HG02840 (cell line): ENCODE measurements at regions not wholly inside any gene's neighbourhood (a gene's known extent, or its start where the extent isn't known, plus 50 kb on each side); places are given as distances from the start of the nearest gene placed in this dataset.
"Not testable (repeated sequence)": the region's sequence is repeated elsewhere in the genome, so short reads cannot be mapped to it uniquely, and the experiment has no call there.

Experiments
- ATAC-seq: cut with Tn5 transposase; IDR thresholded peaks from one replicate; pipeline ENCODE4 v1.9.1; 2021; ENCODE audit warnings: mild to moderate bottlenecking, moderate library complexity, moderate number of reproducible peaks; ENCODE audit not compliant: unreplicated experiment, low FRiP score

DNA sequence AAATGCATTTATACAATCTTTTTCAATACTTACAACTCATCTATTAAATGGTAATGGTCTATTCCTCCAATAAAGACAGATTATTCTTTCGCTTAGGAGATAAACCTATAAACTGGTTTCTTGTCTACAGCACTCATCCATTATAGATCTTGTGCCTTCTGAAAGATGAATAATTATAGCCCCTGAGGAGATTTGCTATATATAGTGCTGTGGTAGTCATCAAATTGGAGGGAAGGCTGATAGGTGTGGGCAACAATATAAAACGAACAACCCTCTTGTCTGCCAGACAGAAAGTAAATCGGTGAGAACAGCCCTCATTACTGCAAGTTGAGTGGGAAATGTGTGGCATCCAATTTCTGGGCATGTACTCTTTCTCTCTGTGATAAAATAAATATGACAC lies 292.5 kb upstream of the CNR1 start:
- no peak for ATAC-seq

GRCh38 chr6:88456221-88456859 lies 290.2 kb upstream of the CNR1 start:
- no peak for ATAC-seq

DNA sequence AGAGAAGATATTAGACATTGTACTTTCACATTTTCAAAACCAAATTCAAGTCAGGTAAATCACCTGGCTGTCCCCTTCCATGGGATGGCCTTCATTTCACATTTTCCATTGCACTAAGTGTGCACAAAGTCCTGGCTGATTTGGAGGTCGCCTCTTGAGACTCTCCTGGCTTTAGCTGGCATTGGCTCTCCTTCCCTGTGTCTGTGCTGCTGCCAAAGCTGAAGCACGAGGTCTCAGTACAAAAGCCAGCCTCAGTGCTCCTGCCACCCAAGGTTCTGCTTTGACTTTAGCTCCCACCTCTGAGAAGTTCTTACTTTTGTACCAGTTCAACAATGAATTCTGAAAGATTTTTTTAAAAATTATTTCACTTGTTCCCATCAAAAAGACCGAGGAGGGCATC lies 289.2 kb upstream of the CNR1 start:
- ATAC-seq: no peak

DNA sequence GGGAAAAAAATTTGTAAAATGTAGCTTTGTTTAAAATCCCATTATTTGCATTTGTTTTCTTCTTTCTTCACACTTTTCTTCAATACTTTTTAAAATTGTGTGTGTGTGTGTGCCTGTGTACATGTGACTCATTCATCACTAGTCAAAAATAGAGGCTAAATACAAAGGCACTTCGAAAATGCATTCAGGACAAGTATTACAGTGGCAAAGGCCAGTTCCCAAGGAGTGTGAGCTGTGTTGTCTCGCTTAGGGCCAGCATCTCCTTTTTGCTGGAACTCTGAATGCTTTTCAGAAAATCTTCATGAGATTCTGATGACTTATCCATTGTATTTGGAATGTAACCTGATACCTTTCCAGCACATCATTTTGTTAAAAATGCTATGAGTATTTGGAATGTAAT lies 288.5 kb upstream of the CNR1 start:
- ATAC-seq: no peak

- ATAC-seq: no peak
Observed at GRCh38 chr6:88449770-88450169, 283.6 kb upstream of the CNR1 start.

DNA sequence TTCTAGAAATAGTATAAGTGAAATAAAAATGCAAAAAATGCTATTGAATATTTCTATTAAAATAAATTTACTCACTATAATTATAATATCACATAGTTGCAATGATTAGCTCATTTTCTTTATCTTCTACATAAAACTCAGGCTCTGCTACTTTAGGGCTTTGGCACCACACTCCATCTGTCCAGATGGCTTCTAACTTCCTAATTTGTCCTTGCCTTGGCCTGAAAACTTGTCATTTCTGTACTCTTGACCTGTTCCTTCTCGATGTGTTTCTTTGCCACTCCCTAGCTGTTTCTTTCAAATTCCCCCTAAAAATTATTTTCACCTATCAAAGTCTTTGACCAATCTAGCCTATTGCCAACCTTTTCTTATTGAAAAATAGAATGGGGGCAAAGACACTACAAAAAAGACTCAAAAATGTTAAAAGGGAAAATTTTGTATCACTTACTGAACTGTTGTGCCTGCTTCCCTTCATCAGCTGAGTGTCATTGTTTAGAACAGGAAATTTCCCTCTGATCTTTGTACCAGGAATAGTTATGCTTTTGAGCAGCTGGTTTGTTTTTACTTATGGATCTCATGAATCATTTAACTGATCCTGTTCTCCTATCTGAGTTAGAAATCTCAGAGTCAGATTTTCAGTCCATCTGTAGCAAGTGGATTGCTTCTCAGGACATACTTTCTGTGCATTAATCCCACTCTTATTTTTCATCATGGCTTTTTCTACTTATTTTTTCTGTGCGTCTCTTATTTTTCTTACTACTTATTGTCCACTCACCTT lies 279.2 kb upstream of the CNR1 start:
- no peak for ATAC-seq

DNA sequence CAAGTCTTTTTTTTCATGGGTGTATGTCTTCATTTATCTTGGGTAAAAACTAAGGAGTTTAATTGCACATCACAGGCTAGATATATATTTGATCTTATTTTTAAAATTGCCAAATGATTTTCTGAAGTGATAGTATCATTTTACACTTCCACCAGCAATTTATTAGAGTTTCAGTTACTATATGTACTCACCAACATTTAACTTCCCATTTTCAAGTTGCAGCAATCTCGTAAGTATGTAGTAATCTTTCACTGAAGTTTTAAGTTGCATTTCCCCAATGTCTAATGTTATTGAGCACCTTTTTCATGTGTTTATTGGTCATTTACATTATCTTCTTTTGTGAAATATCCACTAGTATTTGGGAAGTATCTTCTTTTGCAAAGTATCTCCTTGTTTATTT lies 277.4 kb upstream of the CNR1 start:
- ATAC-seq: no peak

GRCh38 chr6:88442737-88443136 lies 276.6 kb upstream of the CNR1 start:
- no peak for ATAC-seq

DNA sequence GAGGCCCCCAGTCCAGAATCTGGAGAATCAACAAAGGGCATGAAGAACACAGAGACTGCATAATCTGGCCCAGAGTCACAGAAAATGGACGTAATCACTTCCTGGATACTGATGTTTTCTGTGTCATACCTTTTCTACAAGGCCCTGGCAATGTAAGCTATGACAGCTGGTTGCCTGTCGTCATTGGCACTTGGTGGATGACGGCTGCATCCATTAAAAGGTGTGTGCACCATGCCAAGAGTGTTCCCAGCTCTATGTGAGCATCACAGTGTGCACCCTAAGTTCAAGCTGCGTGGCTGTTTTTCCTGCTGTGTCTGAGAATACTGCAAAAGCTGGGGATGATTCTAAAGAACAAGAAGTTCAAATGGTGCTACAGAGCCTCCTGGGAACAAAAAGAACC lies 275.2 kb upstream of the CNR1 start:
- no peak for ATAC-seq

GRCh38 chr6:88428068-88428467 lies 261.9 kb upstream of the CNR1 start:
- ATAC-seq: no peak

GRCh38 chr6:88426005-88426404 lies 259.9 kb upstream of the CNR1 start:
- no peak for ATAC-seq

- no peak for ATAC-seq
Observed at GRCh38 chr6:88422831-88423230, 256.7 kb upstream of the CNR1 start.

DNA sequence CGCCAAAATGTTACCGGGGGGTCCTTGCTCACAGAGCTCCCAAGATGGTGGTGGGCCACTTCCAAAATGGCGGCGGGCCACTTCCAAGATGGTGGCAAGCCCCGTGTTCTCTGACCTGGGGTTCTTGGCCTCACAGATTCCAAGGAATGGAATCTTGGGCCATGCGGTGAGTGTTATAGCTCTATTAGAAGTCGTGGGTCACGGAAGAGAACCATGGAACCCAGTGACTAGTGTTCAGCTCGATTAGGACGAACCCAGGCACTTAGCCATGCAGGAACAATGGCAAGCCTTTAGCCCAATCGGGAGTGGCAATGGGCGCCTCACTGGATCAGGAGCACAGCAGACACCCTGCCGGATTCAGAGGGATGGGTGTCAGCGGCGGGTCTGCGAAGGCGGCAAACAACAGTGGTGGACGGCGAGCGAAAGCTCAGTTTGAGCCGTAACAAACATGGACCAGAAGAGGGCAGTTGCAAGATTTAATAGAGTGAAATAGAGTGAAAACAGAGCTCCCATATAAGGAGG lies 254.9 kb upstream of the CNR1 start:
- ATAC-seq: not testable (repeated sequence)

GRCh38 chr6:88418921-88419810 lies 253.0 kb upstream of the CNR1 start:
- not testable (repeated sequence) for ATAC-seq

DNA sequence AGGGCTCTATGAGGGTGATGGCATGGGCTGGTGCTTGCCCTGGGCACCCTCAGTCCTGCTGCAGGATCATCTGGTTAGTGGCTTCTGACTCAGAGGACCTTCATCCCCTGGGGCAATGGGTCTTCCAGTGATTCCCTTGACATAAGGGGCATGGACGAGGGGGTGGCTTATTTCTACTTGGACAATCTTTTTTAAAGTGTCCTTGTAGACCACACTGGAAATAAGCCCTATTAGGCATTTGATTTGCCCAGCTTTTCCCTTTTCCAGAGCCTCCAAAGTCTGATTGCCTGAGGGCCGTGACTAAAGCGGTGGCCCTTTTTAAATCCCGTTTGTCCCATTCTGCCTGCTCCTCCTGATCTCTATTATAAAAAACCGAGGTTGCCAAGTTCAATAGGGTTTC lies 251.2 kb upstream of the CNR1 start:
- not testable (repeated sequence) for ATAC-seq

DNA sequence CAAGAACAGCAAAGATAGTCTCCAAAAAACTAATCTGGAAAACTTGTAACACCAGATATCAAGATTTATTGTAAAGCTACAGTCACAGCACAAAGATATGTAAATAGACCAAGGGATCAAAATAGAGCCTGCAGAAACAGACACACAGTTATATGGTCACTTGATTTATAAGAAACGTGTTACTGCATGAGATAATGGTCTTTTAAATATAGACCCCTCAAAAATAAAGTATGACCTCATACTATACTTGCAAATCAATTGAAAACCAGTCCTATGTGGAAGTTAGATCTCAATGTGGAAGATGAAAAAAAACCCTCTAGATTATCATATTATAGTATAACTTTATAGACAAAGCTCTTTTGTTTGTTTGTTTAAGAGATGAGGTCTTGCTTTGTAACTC lies 247.3 kb upstream of the CNR1 start:
- no peak for ATAC-seq

- not testable (repeated sequence) for ATAC-seq
Observed at GRCh38 chr6:88408355-88408754, 242.2 kb upstream of the CNR1 start.

DNA sequence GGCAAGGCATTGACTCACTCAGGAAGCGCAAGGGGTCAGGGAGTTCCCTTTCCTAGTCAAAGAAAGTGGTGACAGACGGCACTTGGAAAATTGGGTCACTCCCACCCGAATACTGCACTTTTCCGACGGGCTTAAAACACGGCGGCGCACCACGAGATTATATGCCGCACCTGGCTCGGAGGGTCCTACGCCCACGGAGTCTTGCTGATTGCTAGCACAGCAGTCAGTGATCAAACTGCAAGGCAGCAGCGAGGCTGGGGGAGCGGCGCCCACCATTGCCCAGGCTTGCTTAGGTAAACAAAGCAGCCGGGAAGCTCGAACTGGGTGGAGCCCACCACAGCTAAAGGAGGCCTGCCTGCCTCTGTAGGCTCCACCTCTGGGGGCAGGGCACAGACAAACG lies 240.5 kb upstream of the CNR1 start:
- not testable (repeated sequence) for ATAC-seq

- ATAC-seq: no peak
Observed at GRCh38 chr6:88403486-88403885, 237.3 kb upstream of the CNR1 start.

DNA sequence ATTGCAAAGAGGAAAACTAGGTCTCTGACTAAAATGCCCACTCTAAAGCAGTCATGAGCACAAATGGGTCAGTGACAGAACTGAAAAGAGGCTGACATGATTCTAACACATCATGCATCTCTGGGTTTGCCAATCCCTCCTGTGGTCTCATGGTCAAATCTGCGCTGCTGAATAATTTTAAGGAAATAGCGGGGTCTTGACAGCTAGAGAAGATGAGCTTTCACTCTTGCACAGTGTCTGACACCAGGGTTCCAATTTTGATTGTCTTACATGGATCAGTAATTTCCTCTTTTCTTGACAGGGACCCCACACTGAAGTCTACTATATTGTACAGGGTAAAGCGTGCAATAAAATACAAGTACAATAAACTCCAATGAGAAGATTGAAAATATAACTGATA lies 236.8 kb upstream of the CNR1 start:
- ATAC-seq: no peak

DNA sequence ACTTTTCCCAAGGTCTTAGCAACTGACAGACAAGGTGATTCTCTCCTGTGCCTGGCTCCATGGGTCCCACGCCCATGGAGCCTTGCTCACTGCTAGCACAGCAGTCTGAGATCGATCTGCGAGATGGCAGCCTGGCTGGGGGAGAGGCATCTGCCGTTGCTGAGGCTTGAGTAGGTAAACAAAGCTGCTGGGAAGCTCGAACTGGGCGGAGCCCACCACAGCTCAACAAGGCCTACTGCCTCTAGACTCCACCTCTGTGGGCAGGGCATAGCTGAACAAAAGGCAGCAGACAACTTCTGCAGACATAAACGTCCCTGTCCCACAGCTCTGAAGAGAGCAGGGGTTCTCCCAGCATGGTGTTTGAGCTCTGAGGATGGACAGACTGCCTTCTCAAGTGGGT lies 224.9 kb upstream of the CNR1 start:
- ATAC-seq: not testable (repeated sequence)
